AG10803 (cell line): ENCODE measurements at regions not wholly inside any gene's neighbourhood (a gene's known extent, or its start where the extent isn't known, plus 50 kb on each side); places are given as distances from the start of the nearest gene placed in this dataset.

Source experiments
- DNase-seq: peaks from one replicate; pipeline ENCODE4 v3.0.0; 2010; ENCODE audit warnings: low read depth
- H3K4me3 ChIP-seq: 2 replicates; pipeline ENCODE4 v1.5.1; 2011; ENCODE audit warnings: mild to moderate bottlenecking, low read length, control low read depth
- TF ChIP-seq, protein P1 (sequence below): conservative IDR thresholded peaks from 2 replicates; pipeline ENCODE4 v1.5.1; 2011; ENCODE audit warnings: mild to moderate bottlenecking, low read length, control low read depth, inconsistent platforms

- no peak for DNase-seq
- TF ChIP-seq, protein P1, sequence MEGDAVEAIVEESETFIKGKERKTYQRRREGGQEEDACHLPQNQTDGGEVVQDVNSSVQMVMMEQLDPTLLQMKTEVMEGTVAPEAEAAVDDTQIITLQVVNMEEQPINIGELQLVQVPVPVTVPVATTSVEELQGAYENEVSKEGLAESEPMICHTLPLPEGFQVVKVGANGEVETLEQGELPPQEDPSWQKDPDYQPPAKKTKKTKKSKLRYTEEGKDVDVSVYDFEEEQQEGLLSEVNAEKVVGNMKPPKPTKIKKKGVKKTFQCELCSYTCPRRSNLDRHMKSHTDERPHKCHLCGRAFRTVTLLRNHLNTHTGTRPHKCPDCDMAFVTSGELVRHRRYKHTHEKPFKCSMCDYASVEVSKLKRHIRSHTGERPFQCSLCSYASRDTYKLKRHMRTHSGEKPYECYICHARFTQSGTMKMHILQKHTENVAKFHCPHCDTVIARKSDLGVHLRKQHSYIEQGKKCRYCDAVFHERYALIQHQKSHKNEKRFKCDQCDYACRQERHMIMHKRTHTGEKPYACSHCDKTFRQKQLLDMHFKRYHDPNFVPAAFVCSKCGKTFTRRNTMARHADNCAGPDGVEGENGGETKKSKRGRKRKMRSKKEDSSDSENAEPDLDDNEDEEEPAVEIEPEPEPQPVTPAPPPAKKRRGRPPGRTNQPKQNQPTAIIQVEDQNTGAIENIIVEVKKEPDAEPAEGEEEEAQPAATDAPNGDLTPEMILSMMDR, result no peak
- no peak overlapping the region for H3K4me3 ChIP-seq
Measured at GRCh38 chr15:70463453-70463834, 299.9 kb downstream of the UACA start.

DNA sequence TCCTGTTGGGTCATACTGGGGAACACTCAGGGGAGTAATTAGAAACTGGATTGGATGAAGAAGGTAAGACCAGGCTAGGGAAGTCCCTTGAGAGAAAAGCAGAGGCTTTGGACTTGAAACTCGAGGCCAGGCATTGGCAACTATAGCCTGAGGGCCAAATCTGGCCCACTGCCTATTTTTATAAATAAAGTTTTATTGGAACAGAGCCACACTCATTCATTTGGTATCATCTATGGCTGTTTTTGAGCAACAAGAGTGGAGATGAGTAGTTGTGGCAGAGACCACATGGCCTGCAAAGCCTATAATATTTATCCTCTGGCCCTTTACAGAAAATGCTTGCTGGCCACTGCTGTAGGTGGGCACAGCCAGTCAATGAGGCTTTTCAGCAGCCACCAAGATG lies 301.4 kb downstream of the UACA start:
- TF ChIP-seq, protein P1, result no peak
- no peak for DNase-seq
- H3K4me3 ChIP-seq, result no peak overlapping the region

DNA sequence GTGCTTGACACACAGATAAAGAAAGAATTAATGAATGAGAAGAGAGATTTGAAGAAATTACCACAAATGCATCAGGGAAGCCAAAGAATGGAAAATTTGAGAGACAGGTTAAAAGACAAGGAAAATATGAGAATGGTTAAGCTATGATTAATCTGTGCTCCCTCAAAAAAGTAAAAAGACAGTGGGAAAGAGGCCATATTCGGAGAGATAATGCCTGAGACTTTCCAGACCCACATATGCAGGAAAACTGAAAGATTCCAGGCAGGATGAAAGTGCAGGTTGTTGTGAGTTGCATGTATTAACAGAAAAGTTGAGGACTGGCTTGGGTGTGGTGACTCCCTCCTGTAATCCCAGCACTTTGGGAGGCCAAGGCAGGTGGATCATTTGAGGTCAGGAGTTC lies 302.3 kb downstream of the UACA start:
- H3K4me3 ChIP-seq, result no peak overlapping the region
- no peak for DNase-seq
- TF ChIP-seq, protein P1, result no peak

GRCh38 chr15:70459312-70459711 lies 304.0 kb downstream of the UACA start:
- TF ChIP-seq, protein P1, result no peak
- DNase-seq, result no peak
- H3K4me3 ChIP-seq, result no peak overlapping the region

GRCh38 chr15:70453766-70454165 lies 309.6 kb downstream of the UACA start:
- TF ChIP-seq, protein P1, result no peak
- no peak for DNase-seq
- H3K4me3 ChIP-seq, result no peak overlapping the region

DNA sequence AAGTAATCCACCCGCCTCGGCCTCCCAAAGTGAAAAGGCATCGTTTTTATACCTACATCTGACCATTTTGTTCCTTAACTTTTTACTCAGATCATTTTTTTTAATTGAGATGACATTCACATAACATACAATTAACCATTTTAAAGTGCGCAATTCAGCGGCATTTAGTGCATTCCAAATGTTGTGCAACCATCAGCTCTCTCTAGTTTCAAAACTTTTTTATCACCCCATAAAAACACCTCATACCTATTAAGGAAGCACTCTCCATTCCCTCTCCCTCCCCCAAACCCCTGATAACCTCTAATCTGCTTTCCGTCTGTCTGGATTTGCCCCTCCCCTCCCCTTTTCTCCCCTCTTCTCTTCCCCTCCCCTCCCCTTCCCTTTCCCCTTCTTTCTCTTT lies 310.1 kb downstream of the UACA start:
- H3K4me3 ChIP-seq, result no peak overlapping the region
- TF ChIP-seq, protein P1, result no peak
- DNase-seq, result no peak

DNA sequence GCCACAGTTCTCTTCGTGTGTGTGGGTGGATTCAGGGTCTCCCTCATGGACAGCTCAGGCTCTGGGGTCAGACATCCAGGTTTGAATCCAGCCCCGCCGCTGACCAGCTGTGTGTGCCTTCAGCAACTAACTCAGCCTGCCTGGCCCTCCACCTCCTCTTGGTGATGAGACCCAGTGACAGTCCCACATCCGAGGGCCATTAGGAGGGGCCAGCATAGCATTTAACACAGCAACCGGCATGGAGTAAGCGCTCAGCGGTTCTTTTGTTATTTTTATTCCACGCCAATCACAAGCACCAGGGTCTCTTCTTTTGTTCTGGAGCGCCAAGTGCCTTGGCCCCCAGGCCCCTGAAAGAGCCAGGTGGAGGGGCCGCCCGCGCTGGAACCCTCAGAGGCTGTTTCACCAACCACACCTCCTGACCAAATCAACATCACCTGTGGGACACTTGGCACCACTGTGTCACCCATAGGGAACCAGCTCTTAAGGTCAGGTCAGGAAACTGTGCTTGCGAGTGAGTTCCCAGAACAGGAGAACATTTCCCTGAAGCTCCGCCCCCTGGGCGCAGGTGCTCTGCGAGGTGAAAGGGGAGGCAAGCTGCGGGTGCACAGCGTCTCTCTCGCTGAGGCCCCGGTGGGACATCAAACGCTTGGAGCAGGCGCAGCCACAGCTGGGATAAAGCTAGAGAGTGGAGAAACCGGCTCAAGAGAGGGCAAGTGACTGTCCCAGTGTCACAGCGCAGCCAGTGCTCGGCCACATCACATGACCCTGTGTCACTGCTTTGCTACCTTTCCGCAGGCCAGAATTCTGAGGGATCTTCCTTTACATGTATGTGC lies 311.3 kb downstream of the UACA start:
- no peak overlapping the region for H3K4me3 ChIP-seq

More for the DNA sequence above, 311.3 kb downstream of the UACA start:
- TF ChIP-seq, protein P1, result no peak
- DNase-seq, result no peak
